ENCODE measurements at regions not wholly inside any gene's neighbourhood (a gene's known extent, or its start where the extent isn't known, plus 50 kb on each side); places are given as distances from the start of the nearest gene placed in this dataset.

DNA sequence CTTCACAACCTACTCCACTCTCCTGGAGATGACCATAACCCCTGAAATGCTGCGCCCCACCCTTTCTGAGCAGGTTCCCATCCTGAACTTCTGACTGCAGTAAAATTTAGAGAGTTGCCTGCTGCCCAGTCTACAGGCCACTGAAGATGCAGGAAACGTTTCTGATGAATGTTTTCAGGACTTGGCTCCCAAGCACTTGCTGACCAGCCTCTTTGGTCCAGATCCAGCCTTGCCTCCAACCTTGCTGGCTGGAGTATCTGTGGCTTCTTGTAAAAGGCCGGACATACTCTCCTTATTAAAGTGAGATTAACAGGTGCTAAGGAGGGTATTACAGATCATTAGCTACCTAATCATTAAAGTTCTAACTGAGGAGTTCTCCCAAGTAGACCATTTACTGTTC is 70.3 kb upstream of the STXBP6 start:
- CTCF ChIA-PET (ENCODE audit: low intra/inter-chr PET ratio, low total read pairs) = no interaction called here
- FAIRE-seq = no peak
- no TSS peak for BruUV-seq (replicated peaks)
- TF ChIP-seq NCOA5 (CRISPR knock-in tag; IDR thresholded peaks at IDR 0.05) = no peak
- TF ChIP-seq YEATS4 (CRISPR knock-in tag; IDR thresholded peaks at IDR 0.05; ENCODE audit: borderline replicate concordance) = no peak
- no peak for TF ChIP-seq RARG (CRISPR knock-in tag; IDR thresholded peaks at IDR 0.05; ENCODE audit: low read depth)
- no peak for TF ChIP-seq CEBPG (CRISPR knock-in tag; IDR thresholded peaks at IDR 0.05)
- TF ChIP-seq ZBTB8A (CRISPR knock-in tag; IDR thresholded peaks at IDR 0.05; ENCODE audit: borderline replicate concordance, low read depth) = no peak
- TF ChIP-seq, protein P1, sequence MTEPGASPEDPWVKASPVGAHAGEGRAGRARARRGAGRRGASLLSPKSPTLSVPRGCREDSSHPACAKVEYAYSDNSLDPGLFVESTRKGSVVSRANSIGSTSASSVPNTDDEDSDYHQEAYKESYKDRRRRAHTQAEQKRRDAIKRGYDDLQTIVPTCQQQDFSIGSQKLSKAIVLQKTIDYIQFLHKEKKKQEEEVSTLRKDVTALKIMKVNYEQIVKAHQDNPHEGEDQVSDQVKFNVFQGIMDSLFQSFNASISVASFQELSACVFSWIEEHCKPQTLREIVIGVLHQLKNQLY (CRISPR knock-in tag; IDR thresholded peaks at IDR 0.05) = no peak
- no peak for TF ChIP-seq TBL1XR1 (IDR thresholded peaks at IDR 0.05; ENCODE audit: borderline replicate concordance, low read length, partially characterized antibody)
- no peak for TF ChIP-seq CHD2 (IDR thresholded peaks at IDR 0.05; ENCODE audit: low read depth, low read length)
- no peak for TF ChIP-seq ZNF468 (CRISPR knock-in tag; IDR thresholded peaks at IDR 0.05)
- no peak for TF ChIP-seq DNMT1 (CRISPR knock-in tag; IDR thresholded peaks at IDR 0.05)
- TF ChIP-seq, protein P2, sequence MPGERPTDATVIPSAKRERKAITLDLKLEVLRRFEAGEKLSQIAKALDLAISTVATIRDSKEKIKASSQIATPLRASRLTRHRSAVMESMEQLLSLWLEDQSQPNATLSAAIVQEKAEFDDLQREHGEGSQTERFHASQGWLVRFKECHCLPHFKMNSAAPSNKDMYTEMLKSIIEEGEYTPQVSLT (CRISPR knock-in tag; IDR thresholded peaks at IDR 0.05; ENCODE audit: borderline replicate concordance, low read depth) = no peak
- no peak for TF ChIP-seq ZZZ3 (CRISPR knock-in tag; IDR thresholded peaks at IDR 0.05; ENCODE audit: borderline replicate concordance)
- no peak for TF ChIP-seq ZNF446 (CRISPR knock-in tag; IDR thresholded peaks at IDR 0.05)
- TF ChIP-seq, protein P3, sequence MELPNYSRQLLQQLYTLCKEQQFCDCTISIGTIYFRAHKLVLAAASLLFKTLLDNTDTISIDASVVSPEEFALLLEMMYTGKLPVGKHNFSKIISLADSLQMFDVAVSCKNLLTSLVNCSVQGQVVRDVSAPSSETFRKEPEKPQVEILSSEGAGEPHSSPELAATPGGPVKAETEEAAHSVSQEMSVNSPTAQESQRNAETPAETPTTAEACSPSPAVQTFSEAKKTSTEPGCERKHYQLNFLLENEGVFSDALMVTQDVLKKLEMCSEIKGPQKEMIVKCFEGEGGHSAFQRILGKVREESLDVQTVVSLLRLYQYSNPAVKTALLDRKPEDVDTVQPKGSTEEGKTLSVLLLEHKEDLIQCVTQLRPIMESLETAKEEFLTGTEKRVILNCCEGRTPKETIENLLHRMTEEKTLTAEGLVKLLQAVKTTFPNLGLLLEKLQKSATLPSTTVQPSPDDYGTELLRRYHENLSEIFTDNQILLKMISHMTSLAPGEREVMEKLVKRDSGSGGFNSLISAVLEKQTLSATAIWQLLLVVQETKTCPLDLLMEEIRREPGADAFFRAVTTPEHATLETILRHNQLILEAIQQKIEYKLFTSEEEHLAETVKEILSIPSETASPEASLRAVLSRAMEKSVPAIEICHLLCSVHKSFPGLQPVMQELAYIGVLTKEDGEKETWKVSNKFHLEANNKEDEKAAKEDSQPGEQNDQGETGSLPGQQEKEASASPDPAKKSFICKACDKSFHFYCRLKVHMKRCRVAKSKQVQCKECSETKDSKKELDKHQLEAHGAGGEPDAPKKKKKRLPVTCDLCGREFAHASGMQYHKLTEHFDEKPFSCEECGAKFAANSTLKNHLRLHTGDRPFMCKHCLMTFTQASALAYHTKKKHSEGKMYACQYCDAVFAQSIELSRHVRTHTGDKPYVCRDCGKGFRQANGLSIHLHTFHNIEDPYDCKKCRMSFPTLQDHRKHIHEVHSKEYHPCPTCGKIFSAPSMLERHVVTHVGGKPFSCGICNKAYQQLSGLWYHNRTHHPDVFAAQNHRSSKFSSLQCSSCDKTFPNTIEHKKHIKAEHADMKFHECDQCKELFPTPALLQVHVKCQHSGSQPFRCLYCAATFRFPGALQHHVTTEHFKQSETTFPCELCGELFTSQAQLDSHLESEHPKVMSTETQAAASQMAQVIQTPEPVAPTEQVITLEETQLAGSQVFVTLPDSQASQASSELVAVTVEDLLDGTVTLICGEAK (IDR thresholded peaks at IDR 0.05) = no peak
- TF ChIP-seq, protein P3 (CRISPR knock-in tag; IDR thresholded peaks at IDR 0.05) = no peak

More for the DNA sequence above, 70.3 kb upstream of the STXBP6 start:
- no peak for ATAC-seq
- H3K4me2 ChIP-seq (ENCODE audit: low read depth, low read length) = no peak overlapping the region
- H3K27me3 ChIP-seq (ENCODE audit: control insufficient read depth in 1 of 2, insufficient read depth in 2 of 2, low read length in 2 of 2) = no peaks in the 10 kb centered on the region
- no peak for DNase-seq (ENCODE audit: low spot score)
- in situ Hi-C loops (cut with HindIII; ENCODE audit: extremely low pct_ligation_motif_present, low pct_unique_long_range_greater_than_20kb) (no loop called here), intact Hi-C loops (cut with micrococcal nuclease; ENCODE audit: unreplicated experiment) (no loop called here)
- H3K27ac ChIP-seq (ENCODE audit: extremely low read length, insufficient read depth, low read length) = no peak overlapping the region
- 23% methylated on average over 3 of the region's 3 CpGs for WGBS (ENCODE audit: low lambda C conversion rate)
- H2AFZ ChIP-seq (ENCODE audit: low read length) = no peak overlapping the region
- no peak overlapping the region for H3K9ac ChIP-seq (ENCODE audit: insufficient read depth, low read depth, low read length)
- H3K4me1 ChIP-seq (ENCODE audit: insufficient read depth, low read length) = no peaks in the 10 kb centered on the region
- no peak overlapping the region for H3K4me3 ChIP-seq (replicated peaks in 1 of 3; ENCODE audit: insufficient read depth in 1 of 3, low read depth in 2 of 3, low read length in 3 of 3)
- H4K20me1 ChIP-seq (ENCODE audit: insufficient read depth, low read length) = no peaks in the 10 kb centered on the region
- POLR2A ChIA-PET = no interaction called here
- no peaks in the 10 kb centered on the region for H3K79me2 ChIP-seq (ENCODE audit: insufficient read depth, low read length)
- no peaks in the 10 kb centered on the region for H3K36me3 ChIP-seq (replicated peaks in 1 of 2; ENCODE audit: control insufficient read depth in 1 of 2, insufficient read depth in 2 of 2, low read length in 2 of 2)
- no peaks in the 10 kb centered on the region for H3K9me3 ChIP-seq (ENCODE audit: low read length)

Measured in HepG2 (cell line).